ENCODE measurements at regions not wholly inside any gene's neighbourhood (a gene's known extent, or its start where the extent isn't known, plus 50 kb on each side); places are given as distances from the start of the nearest gene placed in this dataset.
A peak's percentile ranks its signal among the peaks of the same experiment; 100 is the strongest.

DNA sequence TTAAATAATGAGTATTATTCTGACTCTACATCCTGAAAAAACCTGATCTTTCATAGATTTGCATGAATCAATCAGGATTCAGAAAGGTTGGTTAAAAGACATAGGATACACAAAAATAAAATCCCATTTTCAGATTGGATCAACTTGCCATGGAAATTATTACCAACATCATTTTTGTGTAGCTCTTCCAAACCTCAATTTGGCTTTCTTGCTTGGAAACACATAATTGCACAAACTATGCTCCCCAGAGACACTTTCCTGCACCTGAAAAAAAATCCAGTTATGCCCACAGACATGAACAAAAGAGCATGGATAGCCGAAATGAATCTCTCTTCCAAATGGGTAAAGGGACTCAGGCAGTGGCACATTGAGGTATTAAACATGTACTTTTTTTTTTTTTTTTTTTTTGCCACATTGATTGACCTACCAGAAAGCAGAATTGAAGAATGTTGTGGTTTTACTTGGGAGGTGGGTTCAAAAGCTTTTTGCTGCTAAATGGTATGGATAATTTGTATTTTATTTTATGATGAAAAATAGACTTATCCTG is 135.4 kb upstream of the FBN2 start:
- H3K36me3 ChIP-seq = no peaks in the 10 kb centered on the region
- H3K9me3 ChIP-seq = no peaks in the 10 kb centered on the region
- TF ChIP-seq, protein P1, sequence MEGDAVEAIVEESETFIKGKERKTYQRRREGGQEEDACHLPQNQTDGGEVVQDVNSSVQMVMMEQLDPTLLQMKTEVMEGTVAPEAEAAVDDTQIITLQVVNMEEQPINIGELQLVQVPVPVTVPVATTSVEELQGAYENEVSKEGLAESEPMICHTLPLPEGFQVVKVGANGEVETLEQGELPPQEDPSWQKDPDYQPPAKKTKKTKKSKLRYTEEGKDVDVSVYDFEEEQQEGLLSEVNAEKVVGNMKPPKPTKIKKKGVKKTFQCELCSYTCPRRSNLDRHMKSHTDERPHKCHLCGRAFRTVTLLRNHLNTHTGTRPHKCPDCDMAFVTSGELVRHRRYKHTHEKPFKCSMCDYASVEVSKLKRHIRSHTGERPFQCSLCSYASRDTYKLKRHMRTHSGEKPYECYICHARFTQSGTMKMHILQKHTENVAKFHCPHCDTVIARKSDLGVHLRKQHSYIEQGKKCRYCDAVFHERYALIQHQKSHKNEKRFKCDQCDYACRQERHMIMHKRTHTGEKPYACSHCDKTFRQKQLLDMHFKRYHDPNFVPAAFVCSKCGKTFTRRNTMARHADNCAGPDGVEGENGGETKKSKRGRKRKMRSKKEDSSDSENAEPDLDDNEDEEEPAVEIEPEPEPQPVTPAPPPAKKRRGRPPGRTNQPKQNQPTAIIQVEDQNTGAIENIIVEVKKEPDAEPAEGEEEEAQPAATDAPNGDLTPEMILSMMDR (IDR thresholded peaks at IDR 0.05) = no peak
- no peak for TF ChIP-seq POLR2AphosphoS5 (IDR thresholded peaks at IDR 0.05)
- no peak for TF ChIP-seq EP300 (IDR thresholded peaks at IDR 0.05)
- TF ChIP-seq POLR2A (IDR thresholded peaks at IDR 0.05) = no peak
- no peaks in the 10 kb centered on the region for H3K27me3 ChIP-seq
- no peaks in the 10 kb centered on the region for H3K4me1 ChIP-seq
- no peak overlapping the region for H3K27ac ChIP-seq
- ATAC-seq (ENCODE audit: low FRiP score in 2 of 2) (no peak), DNase-seq (no peak)
- H3K4me3 ChIP-seq = no peak overlapping the region
- WGBS, 2 donors = 74 to 81% methylated on average over 1 of the region's 1 CpG

DNA sequence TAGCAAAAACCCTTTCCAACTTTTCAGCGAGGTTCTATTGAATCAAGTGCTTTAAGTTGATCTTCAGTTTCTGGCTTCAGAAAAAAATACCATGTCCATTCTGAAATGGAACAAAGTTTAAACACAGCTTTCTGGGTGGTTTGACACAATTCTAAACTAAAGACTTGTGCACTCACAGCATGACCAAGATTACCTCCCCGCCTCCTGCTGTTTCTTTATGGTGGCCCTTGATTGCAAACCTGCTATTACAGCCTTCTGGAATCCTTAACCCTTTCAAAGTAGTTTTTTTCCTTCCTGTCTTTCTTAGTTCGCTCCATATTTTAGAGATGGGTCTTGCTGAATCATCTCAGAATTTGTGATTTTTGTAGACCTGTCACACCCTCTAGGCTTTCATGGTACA is 135.9 kb upstream of the FBN2 start:
- no peak overlapping the region for H3K4me3 ChIP-seq

DNA sequence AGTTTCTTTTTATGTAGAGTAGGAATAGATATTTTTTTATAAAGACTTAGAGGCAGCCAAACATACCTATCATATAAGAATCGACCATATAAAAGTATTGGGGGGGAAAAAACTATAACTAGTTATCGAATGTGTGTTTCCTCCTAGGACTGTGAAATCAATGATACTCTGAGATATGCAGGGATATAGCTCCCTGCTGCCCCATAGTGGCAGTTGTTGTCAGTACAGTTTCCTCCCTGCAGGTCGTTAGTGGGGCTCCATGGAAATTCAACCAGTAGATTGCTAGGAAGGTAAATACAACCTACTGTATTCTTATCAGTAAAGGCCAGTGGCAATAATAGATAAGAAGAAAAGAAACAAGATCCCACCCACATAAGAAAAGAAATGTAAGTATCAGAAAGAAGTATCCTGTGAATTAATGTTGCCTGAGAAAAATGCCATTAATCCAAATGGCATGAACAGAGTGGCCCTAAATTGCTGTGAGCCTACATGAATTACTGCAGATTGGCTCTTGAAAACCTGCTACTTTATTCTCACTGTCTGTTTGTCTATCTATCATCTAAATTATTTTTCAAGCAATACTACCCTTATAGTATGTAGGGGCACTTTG is 136.9 kb upstream of the FBN2 start:
- Histone ChIP-seq H3K27me3 (no peaks in the 10 kb centered on the region), H3K9me3 (no peaks in the 10 kb centered on the region), H3K27ac (no peak overlapping the region), H3K36me3 (no peaks in the 10 kb centered on the region), H3K4me3 (no peak overlapping the region), H3K4me1 (no peaks in the 10 kb centered on the region)
- 36 to 50% methylated on average over 3 of the region's 3 CpGs for WGBS, 2 donors
- DNase-seq = peak in 1 of 2 donors; percentile 26
- TF ChIP-seq, protein P1 (IDR thresholded peaks at IDR 0.05) = peak in 5 of 6 experiments; percentile 22 to 38 (median 28)
- TF ChIP-seq POLR2A (IDR thresholded peaks at IDR 0.05) = no peak
- peak in 1 of 2 donors; percentile 62 for ATAC-seq (ENCODE audit: low FRiP score in 2 of 2)

More for the DNA sequence above, 135.9 kb upstream of the FBN2 start:
- ATAC-seq (ENCODE audit: low FRiP score in 2 of 2) = no peak
- Histone ChIP-seq H3K4me1 (no peaks in the 10 kb centered on the region), H3K36me3 (no peaks in the 10 kb centered on the region), H3K27ac (no peak overlapping the region), H3K9me3 (no peaks in the 10 kb centered on the region), H3K27me3 (no peaks in the 10 kb centered on the region)
- no peak for DNase-seq
- TF ChIP-seq POLR2AphosphoS5 (IDR thresholded peaks at IDR 0.05) (no peak), EP300 (IDR thresholded peaks at IDR 0.05) (no peak), POLR2A (IDR thresholded peaks at IDR 0.05) (no peak)
- TF ChIP-seq, protein P1 (IDR thresholded peaks at IDR 0.05) = no peak
- 70 to 77% methylated on average over 3 of the region's 3 CpGs for WGBS, 2 donors

DNA sequence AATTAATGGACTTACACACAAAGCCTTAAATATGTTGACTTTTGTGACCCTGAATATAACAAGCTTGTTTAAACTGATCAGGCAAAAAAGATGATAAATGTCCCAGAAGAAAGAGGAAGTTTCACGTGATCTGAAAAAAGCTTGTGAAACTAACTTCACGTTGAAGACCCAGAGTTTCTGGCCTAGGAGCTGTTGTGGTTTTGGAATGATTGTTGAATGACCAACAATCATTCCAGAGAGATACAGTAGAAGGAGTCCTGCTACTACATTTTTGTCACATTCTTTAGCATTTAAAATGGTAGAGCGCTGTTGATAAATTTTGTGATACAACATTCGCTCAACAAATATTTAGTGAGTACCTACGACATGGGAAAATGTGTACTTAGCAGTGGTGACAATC is 143.1 kb upstream of the FBN2 start:
- ATAC-seq (ENCODE audit: low FRiP score in 2 of 2) (no peak), DNase-seq (no peak)
- Histone ChIP-seq H3K4me1 (no peaks in the 10 kb centered on the region), H3K27ac (no peak overlapping the region), H3K4me3 (no peak overlapping the region), H3K36me3 (no peaks in the 10 kb centered on the region), H3K27me3 (no peaks in the 10 kb centered on the region), H3K9me3 (no peaks in the 10 kb centered on the region)
- 77 to 78% methylated on average over 5 of the region's 5 CpGs for WGBS, 2 donors
- no peak for TF ChIP-seq POLR2A (IDR thresholded peaks at IDR 0.05)

DNA sequence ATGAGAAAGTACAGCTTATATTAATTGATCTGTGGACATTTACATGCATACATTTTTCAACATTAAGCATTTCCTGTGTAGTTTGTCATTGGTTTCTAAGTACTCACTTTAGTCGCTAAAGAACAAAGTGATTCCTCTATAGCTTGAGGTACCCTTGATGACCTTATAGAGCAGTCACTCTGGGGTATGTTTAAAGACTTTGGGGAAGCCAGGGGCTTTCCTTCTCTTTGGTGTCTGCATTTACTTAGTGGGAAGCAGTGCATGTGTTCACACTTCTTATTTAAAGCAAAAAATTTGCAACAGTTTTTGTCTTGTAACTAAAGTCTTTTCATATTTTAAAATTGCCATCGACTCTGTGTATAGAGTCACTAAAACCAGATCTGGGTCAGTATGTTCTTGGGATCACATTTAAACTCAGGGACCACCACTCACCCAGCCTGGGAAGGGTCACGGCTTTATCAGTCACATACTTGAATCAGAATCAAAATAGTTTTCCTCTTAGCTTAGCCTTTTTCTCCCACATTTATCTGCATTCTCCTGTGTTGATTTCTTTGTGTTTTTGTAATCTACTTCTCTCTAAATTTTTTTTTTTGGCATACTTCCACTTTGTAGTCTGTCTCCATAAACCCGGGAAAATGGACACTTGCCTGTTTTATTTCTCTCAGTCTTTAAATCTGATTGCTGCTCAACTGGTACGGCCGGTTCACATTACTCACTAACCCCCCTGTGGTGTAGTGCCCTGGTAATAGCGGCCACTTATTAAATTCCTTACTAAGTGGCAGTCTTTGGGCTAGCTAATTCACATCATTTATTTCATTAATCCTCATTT is 143.9 kb upstream of the FBN2 start:
- no peaks in the 10 kb centered on the region for H3K4me1 ChIP-seq

More for the DNA sequence above, 143.9 kb upstream of the FBN2 start:
- ATAC-seq (ENCODE audit: low FRiP score in 2 of 2) (no peak), DNase-seq (no peak)
- Histone ChIP-seq H3K4me3 (no peak overlapping the region), H3K36me3 (no peaks in the 10 kb centered on the region), H3K9me3 (no peaks in the 10 kb centered on the region), H3K27ac (no peak overlapping the region), H3K27me3 (no peaks in the 10 kb centered on the region)
- 31 to 50% methylated on average over 7 of the region's 7 CpGs for WGBS, 2 donors
- TF ChIP-seq POLR2AphosphoS5 (IDR thresholded peaks at IDR 0.05) = no peak
- no peak for TF ChIP-seq POLR2A (IDR thresholded peaks at IDR 0.05)
- TF ChIP-seq, protein P1 (IDR thresholded peaks at IDR 0.05) = no peak
- TF ChIP-seq EP300 (IDR thresholded peaks at IDR 0.05) = no peak
